GF-D8 (cell line): ENCODE measurements at regions not wholly inside any gene's neighbourhood (a gene's known extent, or its start where the extent isn't known, plus 50 kb on each side); places are given as distances from the start of the nearest gene placed in this dataset.

Experiments used
- DNase-seq: peaks from one replicate; lab custom pipeline; 2025; lab: John Stamatoyannopoulos, UW

- no peak for DNase-seq
These were observed 270.5 kb upstream of the CD180 start for GRCh38 chr5:67467110-67467509.

GRCh38 chr5:67465537-67466207, 269.1 kb upstream of the CD180 start:
- no peak for DNase-seq

GRCh38 chr5:67462147-67462546, 265.5 kb upstream of the CD180 start:
- DNase-seq, result no peak

- no peak for DNase-seq
These were observed 262.7 kb upstream of the CD180 start for GRCh38 chr5:67459253-67459652.

GRCh38 chr5:67455970-67456369, 259.4 kb upstream of the CD180 start:
- DNase-seq, result no peak

- DNase-seq, result no peak
These were observed 258.5 kb upstream of the CD180 start for GRCh38 chr5:67454957-67455561.

- DNase-seq, result no peak
These were observed 256.7 kb upstream of the CD180 start for GRCh38 chr5:67453111-67453905.

GRCh38 chr5:67451640-67452279, 255.2 kb upstream of the CD180 start:
- no peak for DNase-seq

- DNase-seq, result no peak
These were observed 251.1 kb upstream of the CD180 start for GRCh38 chr5:67447732-67448131.

GRCh38 chr5:67437905-67438845, 241.6 kb upstream of the CD180 start:
- no peak for DNase-seq

GRCh38 chr5:67435032-67435431, 238.4 kb upstream of the CD180 start:
- DNase-seq, result no peak

- no peak for DNase-seq
These were observed 237.9 kb upstream of the CD180 start for GRCh38 chr5:67434466-67434865.

- no peak for DNase-seq
These were observed 236.0 kb upstream of the CD180 start for GRCh38 chr5:67432606-67433005.

- no peak for DNase-seq
These were observed 234.6 kb upstream of the CD180 start for GRCh38 chr5:67431191-67431590.

- DNase-seq, result no peak
These were observed 231.3 kb upstream of the CD180 start for GRCh38 chr5:67427850-67428298.

GRCh38 chr5:67426961-67427849, 230.6 kb upstream of the CD180 start:
- no peak for DNase-seq

GRCh38 chr5:67425514-67425913, 228.9 kb upstream of the CD180 start:
- no peak for DNase-seq

- no peak for DNase-seq
These were observed 221.2 kb upstream of the CD180 start for GRCh38 chr5:67417839-67418238.

- DNase-seq, result no peak
These were observed 220.4 kb upstream of the CD180 start for GRCh38 chr5:67416986-67417385.

GRCh38 chr5:67416133-67416937, 219.7 kb upstream of the CD180 start:
- DNase-seq, result no peak
